ENCODE measurements at regions not wholly inside any gene's neighbourhood (a gene's known extent, or its start where the extent isn't known, plus 50 kb on each side); places are given as distances from the start of the nearest gene placed in this dataset.

- ChIA-PET CTCF (no interaction called here), POLR2A (no interaction called here)
Observed at GRCh38 chr16:65301029-65301428, 179.2 kb upstream of the CDH11 start.

GRCh38 chr16:65297453-65297852 lies 175.6 kb upstream of the CDH11 start:
- POLR2A ChIA-PET, result no interaction called here
- CTCF ChIA-PET, result no interaction called here

GRCh38 chr16:65295527-65295926 lies 173.7 kb upstream of the CDH11 start:
- ChIA-PET CTCF (no interaction called here), POLR2A (no interaction called here)

- CTCF ChIA-PET, result no interaction called here
- POLR2A ChIA-PET, result no interaction called here
Observed at GRCh38 chr16:65294708-65295107, 172.8 kb upstream of the CDH11 start.

GRCh38 chr16:65294165-65294564 lies 172.3 kb upstream of the CDH11 start:
- POLR2A ChIA-PET, result no interaction called here

GRCh38 chr16:65289022-65289421 lies 167.2 kb upstream of the CDH11 start:
- CTCF ChIA-PET, result no interaction called here
- POLR2A ChIA-PET, result no interaction called here

More at GRCh38 chr16:65294165-65294564, 172.3 kb upstream of the CDH11 start:
- CTCF ChIA-PET, result no interaction called here

- ChIA-PET POLR2A (no interaction called here), CTCF (no interaction called here)
Observed at GRCh38 chr16:65287307-65287706, 165.4 kb upstream of the CDH11 start.

GRCh38 chr16:65285128-65286048 lies 163.5 kb upstream of the CDH11 start:
- CTCF ChIA-PET, result interaction anchor here (0.6 kb wide), 1 partner anchor 11 kb away, joined by 3 read pairs; no protein-coding TSS in a partner anchor
- POLR2A ChIA-PET, result no interaction called here

- CTCF ChIA-PET, result interaction anchor here (0.6 kb wide), 1 partner anchor 10 kb away, joined by 3 read pairs; no protein-coding TSS in a partner anchor
Observed at GRCh38 chr16:65284626-65285025, 162.8 kb upstream of the CDH11 start.

GRCh38 chr16:65283181-65283651 lies 161.4 kb upstream of the CDH11 start:
- CTCF ChIA-PET, result no interaction called here
- POLR2A ChIA-PET, result no interaction called here

More at GRCh38 chr16:65284626-65285025, 162.8 kb upstream of the CDH11 start:
- POLR2A ChIA-PET, result no interaction called here

GRCh38 chr16:65281586-65281985 lies 159.7 kb upstream of the CDH11 start:
- CTCF ChIA-PET, result no interaction called here
- POLR2A ChIA-PET, result no interaction called here

GRCh38 chr16:65280845-65281512 lies 159.1 kb upstream of the CDH11 start:
- ChIA-PET CTCF (no interaction called here), POLR2A (no interaction called here)

- CTCF ChIA-PET, result no interaction called here
- POLR2A ChIA-PET, result no interaction called here
Observed at GRCh38 chr16:65279576-65279975, 157.7 kb upstream of the CDH11 start.

GRCh38 chr16:65278874-65279273 lies 157.0 kb upstream of the CDH11 start:
- ChIA-PET CTCF (no interaction called here), POLR2A (no interaction called here)

GRCh38 chr16:65274566-65274965 lies 152.7 kb upstream of the CDH11 start:
- CTCF ChIA-PET, result interaction anchor here (0.9 kb wide), 1 partner anchor 10 kb away, joined by 3 read pairs; no protein-coding TSS in a partner anchor
- POLR2A ChIA-PET, result no interaction called here

GRCh38 chr16:65272699-65273414 lies 151.0 kb upstream of the CDH11 start:
- POLR2A ChIA-PET, result no interaction called here
- CTCF ChIA-PET, result no interaction called here

GRCh38 chr16:65271996-65272395 lies 150.1 kb upstream of the CDH11 start:
- ChIA-PET POLR2A (no interaction called here), CTCF (no interaction called here)

- CTCF ChIA-PET, result no interaction called here
- POLR2A ChIA-PET, result no interaction called here
Observed at GRCh38 chr16:65268331-65268730, 146.5 kb upstream of the CDH11 start.

- ChIA-PET POLR2A (no interaction called here), CTCF (no interaction called here)
Observed at GRCh38 chr16:65263896-65264295, 142.0 kb upstream of the CDH11 start.

- POLR2A ChIA-PET, result no interaction called here
- CTCF ChIA-PET, result no interaction called here
Observed at GRCh38 chr16:65260746-65261145, 138.9 kb upstream of the CDH11 start.

- ChIA-PET POLR2A (no interaction called here), CTCF (no interaction called here)
Observed at GRCh38 chr16:65254144-65254543, 132.3 kb upstream of the CDH11 start.
